ENCODE measurements at regions not wholly inside any gene's neighbourhood (a gene's known extent, or its start where the extent isn't known, plus 50 kb on each side); places are given as distances from the start of the nearest gene placed in this dataset.
"Not testable (repeated sequence)": the region's sequence is repeated elsewhere in the genome, so short reads cannot be mapped to it uniquely, and the experiment has no call there.

- no peak for DNase-seq
Observed at GRCh38 chr4:72666910-72667309, 97.9 kb upstream of the ADAMTS3 start.

GRCh38 chr4:72665171-72665968, 96.3 kb upstream of the ADAMTS3 start:
- DNase-seq: no peak

GRCh38 chr4:72663828-72664227, 94.8 kb upstream of the ADAMTS3 start:
- DNase-seq: no peak

- no peak for DNase-seq
Observed at GRCh38 chr4:72661830-72662229, 92.8 kb upstream of the ADAMTS3 start.

GRCh38 chr4:72641611-72642010, 72.6 kb upstream of the ADAMTS3 start:
- DNase-seq: no peak

- DNase-seq: not testable (repeated sequence)
Observed at GRCh38 chr4:72636866-72637265, 67.8 kb upstream of the ADAMTS3 start.

GRCh38 chr4:72635931-72636330, 66.9 kb upstream of the ADAMTS3 start:
- not testable (repeated sequence) for DNase-seq

- not testable (repeated sequence) for DNase-seq
Observed at GRCh38 chr4:72632253-72632652, 63.2 kb upstream of the ADAMTS3 start.

GRCh38 chr4:72631296-72631695, 62.3 kb upstream of the ADAMTS3 start:
- DNase-seq: no peak

- no peak for DNase-seq
Observed at GRCh38 chr4:72629540-72629939, 60.5 kb upstream of the ADAMTS3 start.

GRCh38 chr4:72627723-72628122, 58.7 kb upstream of the ADAMTS3 start:
- no peak for DNase-seq
